ENCODE measurements at regions not wholly inside any gene's neighbourhood (a gene's known extent, or its start where the extent isn't known, plus 50 kb on each side); places are given as distances from the start of the nearest gene placed in this dataset.

DNA sequence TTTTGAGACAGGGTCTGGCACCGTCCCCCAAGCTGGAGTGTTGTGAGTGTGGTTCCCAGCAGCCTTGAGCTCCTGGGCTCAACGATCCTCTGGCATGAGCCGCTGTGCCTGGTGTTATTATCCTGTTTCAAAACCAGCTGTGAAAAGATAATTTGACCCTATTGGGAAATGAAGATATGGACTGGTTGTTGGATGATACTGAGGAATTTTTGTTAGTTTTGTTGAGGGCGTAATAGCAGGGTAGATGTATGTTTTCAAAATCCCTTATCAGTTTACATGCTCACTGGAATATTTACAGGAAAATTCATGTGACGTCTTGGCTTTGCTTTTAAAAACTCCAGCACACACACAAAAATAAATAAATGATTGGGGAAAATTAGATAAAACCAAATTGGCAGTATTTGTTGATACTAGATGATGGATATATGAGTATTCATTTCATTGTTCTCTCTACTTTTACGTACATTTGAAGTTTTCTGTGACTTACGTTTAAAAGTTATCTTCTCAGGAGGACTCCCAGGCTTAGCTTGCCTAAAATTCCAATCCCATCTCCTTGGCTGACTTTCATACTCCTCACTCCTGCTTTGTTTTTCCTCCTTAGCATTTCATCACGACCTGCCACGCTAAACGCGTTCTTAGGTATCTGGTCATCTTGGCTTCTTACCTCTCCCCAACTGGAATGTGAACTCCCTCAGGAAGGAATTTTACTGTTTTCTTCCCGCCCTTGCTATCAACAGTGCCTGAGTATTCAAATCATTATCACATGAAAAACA, 56.8 kb upstream of the TFRC start:
- TF ChIP-seq, protein P1, sequence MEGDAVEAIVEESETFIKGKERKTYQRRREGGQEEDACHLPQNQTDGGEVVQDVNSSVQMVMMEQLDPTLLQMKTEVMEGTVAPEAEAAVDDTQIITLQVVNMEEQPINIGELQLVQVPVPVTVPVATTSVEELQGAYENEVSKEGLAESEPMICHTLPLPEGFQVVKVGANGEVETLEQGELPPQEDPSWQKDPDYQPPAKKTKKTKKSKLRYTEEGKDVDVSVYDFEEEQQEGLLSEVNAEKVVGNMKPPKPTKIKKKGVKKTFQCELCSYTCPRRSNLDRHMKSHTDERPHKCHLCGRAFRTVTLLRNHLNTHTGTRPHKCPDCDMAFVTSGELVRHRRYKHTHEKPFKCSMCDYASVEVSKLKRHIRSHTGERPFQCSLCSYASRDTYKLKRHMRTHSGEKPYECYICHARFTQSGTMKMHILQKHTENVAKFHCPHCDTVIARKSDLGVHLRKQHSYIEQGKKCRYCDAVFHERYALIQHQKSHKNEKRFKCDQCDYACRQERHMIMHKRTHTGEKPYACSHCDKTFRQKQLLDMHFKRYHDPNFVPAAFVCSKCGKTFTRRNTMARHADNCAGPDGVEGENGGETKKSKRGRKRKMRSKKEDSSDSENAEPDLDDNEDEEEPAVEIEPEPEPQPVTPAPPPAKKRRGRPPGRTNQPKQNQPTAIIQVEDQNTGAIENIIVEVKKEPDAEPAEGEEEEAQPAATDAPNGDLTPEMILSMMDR (IDR thresholded peaks at IDR 0.05), result no peak
- no peak for TF ChIP-seq POLR2A (IDR thresholded peaks at IDR 0.05)
